HG03521 (cell line): ENCODE measurements at regions not wholly inside any gene's neighbourhood (a gene's known extent, or its start where the extent isn't known, plus 50 kb on each side); places are given as distances from the start of the nearest gene placed in this dataset.
"Not testable (repeated sequence)": the region's sequence is repeated elsewhere in the genome, so short reads cannot be mapped to it uniquely, and the experiment has no call there.

Experiments
- ATAC-seq: cut with Tn5 transposase; IDR thresholded peaks from one replicate; pipeline ENCODE4 v1.9.1; 2021; ENCODE audit warnings: mild to moderate bottlenecking, moderate library complexity; ENCODE audit not compliant: unreplicated experiment

DNA sequence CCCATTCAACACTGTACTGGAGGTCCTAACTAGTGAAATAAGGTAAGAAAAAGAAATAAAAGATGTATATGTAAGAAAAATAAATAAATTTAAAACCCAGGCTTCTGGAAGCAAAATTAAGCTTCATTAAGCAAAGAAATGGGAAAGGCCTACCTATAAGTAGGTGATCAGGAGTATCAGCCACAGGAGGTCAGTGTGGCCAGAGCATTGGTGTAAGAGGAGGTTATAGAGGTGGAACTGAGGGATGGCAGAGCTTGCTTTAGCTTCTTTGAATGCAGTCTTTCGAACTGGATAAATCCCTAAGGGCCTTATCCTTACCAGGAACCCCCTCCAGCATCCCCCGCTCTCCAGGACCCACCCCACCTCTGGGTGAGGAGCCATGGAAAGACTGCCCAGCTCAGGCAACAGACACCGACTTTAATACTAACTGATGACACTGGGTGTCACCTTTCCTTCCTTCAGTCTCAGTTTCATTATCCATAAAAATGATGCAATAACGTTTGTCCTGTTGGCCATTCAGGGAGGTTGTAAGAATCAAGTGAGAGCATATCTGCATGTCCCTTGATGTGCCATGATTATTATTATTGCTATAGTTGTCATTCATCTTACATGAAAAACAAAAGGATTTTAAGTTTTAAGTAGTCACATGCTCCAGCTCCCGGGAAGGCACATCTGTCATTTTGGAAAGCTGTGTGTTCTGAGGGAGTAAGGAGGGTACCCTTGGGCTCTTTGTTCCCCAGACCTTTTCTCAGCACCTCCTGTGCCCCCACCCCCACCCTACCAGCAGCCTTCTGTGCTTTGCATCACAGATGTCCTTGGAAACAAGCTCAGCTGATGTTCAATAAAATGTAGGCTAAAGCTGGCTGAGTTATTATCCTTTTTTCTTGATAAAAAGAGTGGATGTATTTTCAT lies 50.8 kb upstream of the CTNNA1 start:
- no peak for ATAC-seq

DNA sequence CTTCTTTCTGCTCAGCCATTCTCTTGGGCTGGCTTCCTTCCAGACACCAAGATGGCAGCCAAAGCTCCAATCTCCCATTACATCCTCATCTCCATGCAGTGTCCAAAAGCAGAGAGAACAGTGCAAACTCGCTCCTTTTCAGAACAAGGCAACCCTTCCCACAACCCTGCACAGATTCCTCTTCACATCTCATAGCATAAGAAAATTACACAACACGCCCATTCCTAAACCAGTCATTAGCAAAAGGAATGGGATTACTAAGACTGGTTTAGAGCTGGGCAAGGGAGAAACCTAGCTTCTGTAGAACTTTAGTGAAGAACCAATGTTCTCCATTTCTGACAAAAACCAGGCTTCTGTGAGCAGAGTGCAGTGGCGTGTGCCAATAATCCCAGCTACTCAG lies 51.5 kb upstream of the CTNNA1 start:
- ATAC-seq = no peak

DNA sequence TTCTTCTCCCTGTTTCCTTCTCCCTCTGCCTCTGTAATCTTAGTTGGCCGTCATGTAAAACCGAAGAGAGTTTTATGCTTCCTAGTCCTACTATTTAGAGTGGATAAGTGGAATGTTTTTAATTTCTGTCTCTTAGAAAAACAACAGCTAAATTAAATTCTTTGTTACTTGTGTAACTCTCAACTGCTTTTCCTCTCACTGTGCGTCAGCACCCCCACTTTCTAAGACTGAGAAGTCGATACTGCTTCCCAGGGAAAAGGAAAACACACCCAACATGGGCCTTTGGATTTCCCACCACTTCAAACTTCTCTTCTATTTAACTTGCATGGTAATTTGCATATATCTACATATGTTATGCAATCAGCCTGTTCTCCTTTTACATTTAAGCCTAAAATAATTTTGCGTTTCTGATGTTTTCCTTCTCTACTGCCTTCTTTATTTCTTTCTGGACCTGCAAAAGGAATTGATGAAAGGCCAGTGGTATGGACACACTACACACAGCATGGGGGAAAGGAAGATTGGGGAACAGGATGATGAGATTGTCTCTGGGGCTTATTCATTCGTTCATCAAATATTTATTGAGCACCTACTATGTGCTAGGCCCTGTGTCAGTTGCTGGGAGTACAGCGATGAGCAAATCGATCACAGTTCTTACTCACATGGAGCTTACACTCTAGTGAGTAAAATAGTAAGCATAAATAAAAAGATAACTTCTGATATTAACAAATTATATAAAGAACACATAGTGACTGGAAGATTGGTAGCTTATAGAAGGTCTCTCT lies 52.5 kb upstream of the CTNNA1 start:
- no peak for ATAC-seq

DNA sequence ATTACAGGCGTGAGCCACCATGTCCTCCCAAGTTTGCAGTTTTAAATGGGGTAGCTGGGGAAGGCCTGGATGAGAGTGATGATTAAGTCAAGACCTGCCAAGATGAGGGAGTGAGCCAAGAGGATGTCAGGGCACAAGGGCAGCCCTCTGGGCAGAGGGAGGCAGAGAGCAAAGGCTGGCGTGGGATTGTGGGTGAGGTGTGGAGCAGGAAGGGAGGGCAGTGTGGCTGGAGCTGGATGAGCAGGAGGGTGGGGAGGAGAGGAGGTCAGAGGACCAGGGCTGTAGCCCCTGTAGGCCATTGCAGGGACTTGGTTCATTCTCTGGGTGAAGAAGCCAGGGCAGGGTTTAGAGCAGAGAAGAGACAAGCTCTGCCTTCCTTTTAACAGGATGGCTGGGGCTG lies 53.7 kb upstream of the CTNNA1 start:
- no peak for ATAC-seq

DNA sequence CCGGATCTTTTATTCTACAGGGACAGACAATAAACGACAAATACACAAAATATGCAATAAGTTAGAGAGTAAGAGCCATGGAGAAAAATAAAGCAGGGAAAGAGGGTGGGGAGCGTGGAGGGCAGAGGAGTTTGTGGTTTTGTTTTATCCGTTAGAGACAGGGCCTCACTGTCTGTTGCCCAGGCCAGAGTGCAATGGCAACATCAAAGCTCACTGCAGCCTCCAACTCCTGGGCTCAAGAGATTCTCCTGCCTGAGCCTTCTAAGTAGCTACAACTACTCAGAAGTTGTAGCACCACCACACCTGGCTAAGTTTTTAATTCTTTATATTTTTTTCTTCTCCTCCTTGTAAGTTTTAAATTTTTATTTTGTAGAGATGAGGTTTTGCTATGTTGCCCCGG lies 54.5 kb upstream of the CTNNA1 start:
- ATAC-seq = no peak

DNA sequence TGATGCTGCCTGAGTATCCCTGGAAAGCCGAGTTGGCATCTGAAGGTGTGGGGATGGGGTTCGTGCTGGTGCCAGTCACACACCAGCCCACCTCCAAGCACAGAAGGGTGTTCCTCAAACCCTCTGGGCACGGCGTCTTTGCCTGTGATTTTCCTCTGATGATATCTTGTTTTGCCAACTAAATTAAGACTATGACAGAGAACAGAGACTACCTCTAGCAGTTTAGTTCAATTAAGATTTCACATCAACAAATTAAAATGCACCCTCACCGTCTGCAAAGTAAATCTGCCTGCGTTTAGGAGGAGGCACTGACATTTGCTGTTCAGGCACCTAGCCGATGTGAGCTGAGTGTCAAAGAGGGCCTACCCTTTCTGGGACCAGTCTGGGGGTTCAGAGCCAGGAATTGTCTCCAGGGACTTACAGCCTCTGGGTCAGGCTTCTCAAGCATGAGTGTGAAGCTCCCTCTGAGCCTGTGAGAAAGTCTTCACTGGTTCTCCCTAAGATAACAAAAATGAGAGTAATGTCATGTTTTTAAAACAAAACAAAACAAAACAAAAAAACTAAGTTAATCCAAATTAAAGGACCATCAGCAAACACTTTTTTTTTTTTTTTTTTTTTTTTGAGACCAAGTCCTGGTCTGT lies 55.4 kb upstream of the CTNNA1 start:
- ATAC-seq = no peak

DNA sequence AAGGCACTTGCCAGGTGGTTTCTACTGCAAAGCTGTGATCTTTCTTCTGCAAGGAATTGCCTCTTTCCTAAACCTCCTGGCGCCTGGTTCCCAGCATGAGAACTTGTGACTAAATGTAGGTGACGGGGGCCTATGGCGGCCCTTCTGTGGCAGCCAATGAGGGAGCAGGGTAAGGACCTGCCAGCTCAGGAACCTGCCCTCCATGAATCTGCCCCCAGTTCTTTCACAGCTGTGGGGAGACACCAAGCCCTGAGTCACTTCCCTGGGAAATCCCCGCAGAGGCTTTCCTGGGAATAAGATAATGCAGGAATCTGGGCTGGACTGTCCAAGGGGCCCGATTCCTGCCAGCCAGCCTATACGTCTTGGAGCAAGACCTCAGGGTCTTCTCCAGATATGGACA lies 56.7 kb upstream of the CTNNA1 start:
- no peak for ATAC-seq

DNA sequence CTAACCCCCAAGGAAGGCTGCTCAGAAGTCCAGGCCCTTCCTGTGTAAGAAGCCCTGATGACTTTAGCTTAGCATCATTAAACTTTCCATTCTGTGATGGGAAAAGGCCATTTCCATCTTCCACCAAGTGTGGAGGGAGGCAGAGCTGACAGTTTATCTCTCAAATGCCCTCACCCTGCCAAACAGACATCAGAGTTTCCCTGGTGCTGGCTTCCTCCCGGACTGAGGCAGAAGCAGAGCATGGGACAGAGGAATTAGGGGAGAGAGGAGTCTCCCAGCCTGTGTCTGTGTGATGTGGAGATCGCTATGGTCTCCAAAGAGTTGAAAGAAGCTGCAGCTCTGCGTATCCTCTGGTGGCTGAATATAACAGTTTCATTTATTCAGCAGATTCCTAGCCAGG lies 57.4 kb upstream of the CTNNA1 start:
- ATAC-seq = no peak

DNA sequence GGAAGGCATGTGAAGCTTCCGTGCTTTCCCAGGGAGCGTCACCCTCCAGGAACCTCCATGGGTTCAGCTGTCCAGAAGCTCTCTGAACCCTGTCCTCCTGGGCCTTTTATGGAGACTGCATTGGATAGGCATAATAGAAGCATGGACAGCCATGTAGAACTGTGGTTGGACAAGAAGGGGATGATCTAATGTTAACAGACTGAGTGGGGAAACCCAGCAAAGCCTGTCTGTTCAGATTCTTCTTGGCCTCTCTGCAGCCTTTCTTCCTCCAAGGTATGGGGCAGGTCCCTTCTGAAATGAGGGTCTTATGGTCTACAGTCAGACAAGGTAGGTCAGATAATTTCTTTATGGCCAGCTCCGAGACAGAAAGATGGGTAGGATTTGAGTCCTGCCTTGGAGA lies 59.1 kb upstream of the CTNNA1 start:
- ATAC-seq = no peak

DNA sequence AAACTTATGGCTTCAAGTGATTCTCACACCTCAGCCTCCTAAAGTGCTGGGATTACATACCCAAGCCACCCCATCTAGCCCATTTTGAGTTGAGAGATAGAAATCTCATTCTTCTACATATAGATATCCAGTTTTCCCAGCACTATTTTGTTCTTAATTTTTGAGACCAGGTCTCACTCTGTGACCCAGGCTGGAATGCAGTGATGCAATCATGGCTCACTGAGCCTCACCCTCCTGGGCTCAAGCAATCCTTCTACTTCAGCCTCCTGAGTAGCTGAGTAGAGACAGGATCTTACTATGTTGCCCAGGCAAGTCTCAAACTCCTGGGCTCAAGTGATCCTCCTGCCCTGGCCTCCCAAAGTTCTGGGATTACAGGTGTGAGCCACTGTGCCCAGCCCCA lies 60.9 kb upstream of the CTNNA1 start:
- ATAC-seq = no peak

DNA sequence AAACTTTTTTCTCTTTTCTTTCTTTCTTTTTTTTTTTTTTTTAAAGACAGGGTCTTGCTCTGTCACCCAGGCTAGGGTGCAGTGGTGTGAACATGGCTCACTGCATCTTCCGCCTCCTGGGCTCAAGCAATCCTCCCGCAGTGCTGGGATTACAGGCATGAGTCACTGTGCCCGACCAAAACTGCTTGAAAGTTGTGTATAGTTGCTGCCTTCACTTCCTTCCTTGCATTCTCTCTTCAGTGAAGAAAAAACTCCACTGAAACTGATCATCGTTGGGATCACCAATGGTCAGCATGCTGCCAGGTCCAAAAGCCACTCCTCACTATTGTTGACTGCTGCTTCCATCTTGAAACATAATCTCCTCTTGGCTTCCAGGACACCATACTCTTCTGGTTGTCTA lies 66.6 kb upstream of the CTNNA1 start:
- ATAC-seq = no peak

DNA sequence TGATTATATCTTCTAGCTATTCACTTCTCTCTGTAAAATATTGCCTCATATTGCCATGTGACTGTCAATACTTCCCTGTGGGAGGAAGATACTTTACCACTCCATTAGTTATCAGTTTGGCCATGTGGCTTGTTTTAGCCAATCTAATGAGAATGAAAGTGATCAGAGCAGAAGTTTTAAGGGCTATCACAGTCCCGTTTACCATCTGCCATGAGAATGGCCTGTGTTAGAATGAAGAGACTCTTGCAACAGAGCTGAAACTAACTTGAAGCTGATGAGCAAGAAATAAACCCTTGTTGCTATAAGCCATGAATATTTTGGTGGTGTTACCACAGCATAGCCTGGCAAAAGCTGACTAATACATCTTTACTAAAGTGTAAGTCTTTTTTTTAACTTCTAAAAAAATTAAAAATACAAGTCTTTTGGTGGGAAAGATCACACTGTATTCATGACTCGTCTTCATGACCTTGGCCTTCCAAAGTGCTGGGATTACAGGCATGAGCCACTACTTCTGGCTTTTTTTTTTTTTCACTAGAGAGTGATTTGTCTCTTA lies 68.0 kb upstream of the CTNNA1 start:
- no peak for ATAC-seq

DNA sequence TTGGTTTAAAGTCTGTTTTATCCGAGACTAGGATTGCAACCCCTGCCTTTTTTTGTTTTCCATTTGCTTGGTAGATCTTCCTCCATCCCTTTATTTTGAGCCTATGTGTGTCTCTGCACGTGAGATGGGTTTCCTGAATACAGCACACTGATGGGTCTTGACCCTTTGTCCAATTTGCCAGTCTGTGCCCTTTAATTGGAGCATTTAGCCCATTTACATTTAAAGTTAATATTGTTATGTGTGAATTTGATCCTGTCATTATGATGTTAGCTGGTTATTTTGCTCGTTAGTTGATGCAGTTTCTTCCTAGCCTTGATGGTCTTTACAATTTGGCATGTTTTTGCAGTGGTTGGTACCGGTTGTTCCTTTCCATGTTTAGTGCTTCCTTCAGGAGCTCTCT lies 70.8 kb upstream of the CTNNA1 start:
- ATAC-seq = not testable (repeated sequence)

DNA sequence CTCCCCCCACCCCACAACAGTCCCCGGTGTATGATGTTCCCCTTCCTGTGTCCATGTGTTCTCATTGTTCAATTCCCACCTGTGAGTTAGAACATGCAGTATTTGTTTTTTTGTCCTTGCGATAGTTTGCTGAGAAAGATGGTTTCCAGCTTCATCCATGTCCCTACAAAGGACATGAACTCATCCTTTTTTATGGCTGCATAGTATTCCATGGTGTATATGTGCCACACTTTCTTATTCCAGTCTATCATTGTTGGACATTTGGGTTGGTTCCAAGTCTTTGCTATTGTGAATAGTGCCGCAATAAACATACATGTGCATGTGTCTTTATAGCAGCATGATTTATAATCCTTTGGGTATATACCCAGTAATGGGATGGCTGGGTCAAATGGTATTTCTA lies 74.4 kb upstream of the CTNNA1 start:
- ATAC-seq = not testable (repeated sequence)

DNA sequence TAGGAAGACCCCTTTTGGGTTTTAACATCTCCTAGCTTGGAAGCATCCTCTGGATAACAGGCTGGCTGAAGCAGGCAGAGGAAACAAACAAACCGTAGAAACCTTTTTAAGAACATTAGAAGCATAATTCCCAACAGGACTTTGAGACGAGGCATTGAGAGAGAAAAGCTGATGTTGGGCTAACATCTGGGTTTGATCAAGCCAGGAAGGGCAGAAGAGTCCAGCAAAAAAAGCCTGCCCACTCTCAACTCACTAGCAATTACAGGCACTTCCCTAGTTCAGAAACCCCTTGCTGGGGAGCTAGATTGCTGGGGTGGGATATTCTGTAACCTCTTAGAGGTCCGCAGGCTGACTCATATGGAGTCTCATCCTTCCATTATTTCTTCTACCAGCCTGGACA lies 75.4 kb upstream of the CTNNA1 start:
- no peak for ATAC-seq

DNA sequence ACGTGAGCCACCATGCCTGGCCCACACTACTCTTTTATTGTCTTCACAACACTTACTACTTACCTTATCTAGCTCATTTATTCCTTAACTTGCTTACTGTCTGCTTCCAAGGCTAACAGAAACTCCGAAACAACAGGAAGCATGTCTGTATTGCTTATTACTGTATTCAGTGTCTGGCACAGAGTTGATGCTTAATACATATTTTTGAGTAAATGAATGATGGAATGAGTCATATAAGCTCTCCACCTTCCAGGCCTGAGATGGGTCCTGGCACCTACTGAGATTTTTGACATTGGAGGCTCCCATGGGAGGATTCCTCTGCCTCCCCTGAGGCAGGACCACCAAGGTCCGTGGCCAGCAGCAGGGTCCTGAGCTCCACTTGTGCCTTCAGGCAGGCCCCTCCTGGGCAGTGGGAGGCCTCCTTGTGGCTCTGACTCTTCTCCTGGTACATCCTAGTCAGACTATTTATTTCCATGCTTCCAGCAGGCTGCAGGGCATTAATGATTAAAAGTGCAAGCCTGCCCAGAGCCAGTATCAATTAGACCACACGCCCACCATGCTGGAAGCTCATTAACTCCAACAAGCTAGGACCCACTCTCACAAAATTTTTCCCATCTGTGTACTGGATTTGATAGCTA lies 76.5 kb upstream of the CTNNA1 start:
- ATAC-seq = no peak

DNA sequence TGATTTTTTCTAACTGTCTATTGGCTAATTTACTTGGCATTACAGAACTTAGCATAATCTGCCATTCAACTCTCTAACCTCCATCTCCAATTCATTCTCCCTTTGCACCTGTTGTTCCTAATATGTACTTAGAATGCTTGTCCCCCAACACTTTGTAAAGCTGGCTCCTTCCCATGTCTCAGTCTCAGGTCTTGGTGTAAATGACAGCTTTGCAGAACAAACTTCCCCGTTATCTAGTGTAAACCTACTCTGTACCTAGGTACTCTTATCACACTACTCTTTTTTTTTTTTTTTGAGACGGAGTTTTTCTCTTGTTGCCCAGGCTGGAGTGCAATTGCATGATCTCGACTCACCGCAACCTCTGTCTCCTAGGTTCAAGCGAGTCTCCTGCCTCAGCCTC lies 77.2 kb upstream of the CTNNA1 start:
- no peak for ATAC-seq

DNA sequence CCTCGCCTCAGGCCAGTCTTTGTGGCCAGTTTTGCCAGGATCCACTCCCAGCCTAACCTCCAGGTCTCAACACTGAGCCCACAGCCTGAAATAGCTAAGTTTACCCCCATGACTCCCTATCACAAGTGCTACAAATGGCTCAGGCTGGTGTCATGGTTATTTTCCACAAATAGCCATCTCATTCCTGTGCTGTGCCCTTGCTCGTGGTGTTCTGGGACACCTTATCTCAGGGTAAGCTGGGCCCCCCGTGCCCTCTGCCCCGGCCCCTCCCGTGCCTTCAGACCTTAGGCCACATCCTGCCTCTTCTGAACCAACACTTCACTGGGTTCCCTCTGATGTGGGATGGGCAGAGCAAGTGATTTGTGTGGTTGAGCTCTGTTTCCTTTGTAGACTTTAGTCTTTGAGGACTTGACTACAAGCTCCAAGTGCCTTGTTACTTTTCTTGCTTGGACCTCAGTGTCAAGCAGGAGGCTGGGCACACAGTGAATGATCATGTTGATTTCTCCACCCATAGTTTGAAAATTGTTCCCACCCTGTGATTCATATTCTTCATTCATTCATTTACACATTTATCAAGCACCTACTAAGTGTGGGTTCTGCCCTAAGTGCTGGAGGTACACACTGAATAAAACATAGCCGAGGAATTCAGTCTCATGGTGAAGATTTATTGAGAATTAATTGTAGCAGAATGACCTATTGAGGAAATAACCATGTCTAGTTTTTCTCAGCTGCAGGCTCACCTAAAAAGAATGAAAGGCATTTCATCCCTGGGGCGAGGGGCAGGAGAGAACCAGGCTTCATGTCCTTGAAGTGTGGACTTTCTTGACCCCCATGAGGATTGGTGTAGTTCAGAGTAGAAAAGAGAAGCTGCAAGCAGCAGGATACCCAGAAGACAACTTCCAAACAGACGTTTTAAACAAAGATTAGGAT lies 84.5 kb upstream of the CTNNA1 start:
- ATAC-seq = no peak

DNA sequence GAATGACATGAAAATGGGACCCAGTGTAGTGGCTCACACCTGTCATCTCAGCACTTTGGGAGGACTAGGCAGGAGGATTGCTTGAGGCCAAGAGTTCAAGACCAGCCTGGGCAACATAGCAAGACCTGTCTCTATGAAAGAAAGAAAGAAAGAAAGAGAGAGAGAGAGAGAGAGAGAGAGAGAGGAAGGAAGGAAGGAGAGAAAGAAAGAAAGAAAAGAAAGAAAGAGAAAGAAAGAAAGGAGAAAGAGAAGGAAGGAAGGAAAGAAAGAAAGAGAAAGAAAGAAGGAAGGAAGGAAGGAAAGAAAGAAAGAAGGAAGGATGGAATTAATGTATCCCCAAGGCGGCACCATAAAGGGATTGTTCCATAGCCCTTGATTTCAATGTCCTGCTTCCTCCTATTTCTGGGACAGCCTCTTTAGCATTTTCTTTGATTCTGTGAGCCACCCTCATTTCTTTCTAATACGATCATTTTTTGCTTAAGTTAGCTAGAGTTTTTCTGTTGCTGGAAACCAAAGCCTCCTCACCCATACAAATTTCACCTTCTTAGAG lies 85.4 kb upstream of the CTNNA1 start:
- ATAC-seq = not testable (repeated sequence)
